Glutamatergic neuron (in vitro differentiated cells): ENCODE measurements at regions not wholly inside any gene's neighbourhood (a gene's known extent, or its start where the extent isn't known, plus 50 kb on each side); places are given as distances from the start of the nearest gene placed in this dataset.

Experiments
- DNase-seq: peaks from one replicate; pipeline ENCODE4 v3.0.0; 2022
- H3K27ac Mint-ChIP-seq: one replicate; pipeline ENCODE4 v1.8.0; 2020; ENCODE audit warnings: mild to moderate bottlenecking, mixed read lengths, inconsistent platforms; ENCODE audit not compliant: unreplicated experiment
- H3K27me3 Mint-ChIP-seq: one replicate; pipeline ENCODE4 v1.8.0; 2020; ENCODE audit warnings: mild to moderate bottlenecking, moderate library complexity, mixed read lengths, inconsistent platforms; ENCODE audit not compliant: unreplicated experiment
- H3K36me3 Mint-ChIP-seq: one replicate; pipeline ENCODE4 v1.8.0; 2020; ENCODE audit warnings: mild to moderate bottlenecking, mixed read lengths, inconsistent platforms; ENCODE audit not compliant: unreplicated experiment
- H3K4me1 Mint-ChIP-seq: one replicate; pipeline ENCODE4 v1.8.0; 2020; ENCODE audit warnings: mild to moderate bottlenecking, low read depth, mixed read lengths, inconsistent platforms; ENCODE audit not compliant: unreplicated experiment
- H3K4me3 Mint-ChIP-seq: one replicate; pipeline ENCODE4 v1.8.0; 2020; ENCODE audit warnings: mild to moderate bottlenecking, mixed read lengths, inconsistent platforms; ENCODE audit not compliant: unreplicated experiment
- H3K9me3 Mint-ChIP-seq: one replicate; pipeline ENCODE4 v1.8.0; 2020; ENCODE audit warnings: mild to moderate bottlenecking, moderate library complexity, mixed read lengths, inconsistent platforms; ENCODE audit not compliant: unreplicated experiment
- TF ChIP-seq, protein P1 (sequence below): fragments of 200-600 bp; sonication (generic); IDR thresholded peaks from one replicate; pipeline ENCODE4 v1.5.0; 2021; ENCODE audit not compliant: partially characterized antibody, unreplicated experiment

GRCh38 chr5:40334242-40334635, 345.5 kb upstream of the PTGER4 start:
- Mint-ChIP-seq H3K4me1 (no peaks in the 10 kb centered on the region), H3K4me3 (no peak overlapping the region), H3K27ac (no peak overlapping the region), H3K36me3 (no peaks in the 10 kb centered on the region), H3K9me3 (peaks cover 2% of the 10 kb centered on the region), H3K27me3 (no peaks in the 10 kb centered on the region)
- DNase-seq, result no peak
- TF ChIP-seq, protein P1, sequence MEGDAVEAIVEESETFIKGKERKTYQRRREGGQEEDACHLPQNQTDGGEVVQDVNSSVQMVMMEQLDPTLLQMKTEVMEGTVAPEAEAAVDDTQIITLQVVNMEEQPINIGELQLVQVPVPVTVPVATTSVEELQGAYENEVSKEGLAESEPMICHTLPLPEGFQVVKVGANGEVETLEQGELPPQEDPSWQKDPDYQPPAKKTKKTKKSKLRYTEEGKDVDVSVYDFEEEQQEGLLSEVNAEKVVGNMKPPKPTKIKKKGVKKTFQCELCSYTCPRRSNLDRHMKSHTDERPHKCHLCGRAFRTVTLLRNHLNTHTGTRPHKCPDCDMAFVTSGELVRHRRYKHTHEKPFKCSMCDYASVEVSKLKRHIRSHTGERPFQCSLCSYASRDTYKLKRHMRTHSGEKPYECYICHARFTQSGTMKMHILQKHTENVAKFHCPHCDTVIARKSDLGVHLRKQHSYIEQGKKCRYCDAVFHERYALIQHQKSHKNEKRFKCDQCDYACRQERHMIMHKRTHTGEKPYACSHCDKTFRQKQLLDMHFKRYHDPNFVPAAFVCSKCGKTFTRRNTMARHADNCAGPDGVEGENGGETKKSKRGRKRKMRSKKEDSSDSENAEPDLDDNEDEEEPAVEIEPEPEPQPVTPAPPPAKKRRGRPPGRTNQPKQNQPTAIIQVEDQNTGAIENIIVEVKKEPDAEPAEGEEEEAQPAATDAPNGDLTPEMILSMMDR, result no peak

GRCh38 chr5:40333459-40334241, 346.1 kb upstream of the PTGER4 start:
- Mint-ChIP-seq H3K36me3 (no peaks in the 10 kb centered on the region), H3K4me1 (no peaks in the 10 kb centered on the region), H3K27ac (no peak overlapping the region), H3K27me3 (no peaks in the 10 kb centered on the region), H3K4me3 (no peak overlapping the region), H3K9me3 (peaks cover 2% of the 10 kb centered on the region)
- TF ChIP-seq, protein P1, result no peak
- DNase-seq, result no peak

GRCh38 chr5:40332970-40333369, 346.7 kb upstream of the PTGER4 start:
- Mint-ChIP-seq H3K4me3 (no peak overlapping the region), H3K27me3 (no peaks in the 10 kb centered on the region), H3K9me3 (peaks cover 2% of the 10 kb centered on the region), H3K4me1 (no peaks in the 10 kb centered on the region), H3K36me3 (no peaks in the 10 kb centered on the region), H3K27ac (no peak overlapping the region)
- TF ChIP-seq, protein P1, result no peak
- DNase-seq, result no peak

DNA sequence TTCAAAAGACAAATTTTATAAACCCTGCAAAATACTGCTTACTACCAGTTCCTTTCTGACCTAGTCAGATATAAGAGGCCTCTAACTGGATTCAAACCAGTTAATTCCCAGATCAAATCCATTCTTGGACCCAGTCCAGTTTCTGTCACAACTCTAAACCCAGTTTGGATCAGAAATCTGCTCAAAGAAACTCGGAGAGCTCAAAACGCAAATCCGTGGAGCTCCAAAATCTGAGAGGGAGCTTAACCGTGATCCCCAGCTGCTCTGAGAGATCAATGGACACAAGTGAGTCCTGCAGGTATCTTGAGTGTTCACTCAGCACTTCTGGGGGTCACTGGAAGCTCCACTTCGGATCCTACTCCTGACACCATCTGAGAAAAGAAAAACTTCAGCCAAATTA, 348.1 kb upstream of the PTGER4 start:
- DNase-seq, result no peak
- Mint-ChIP-seq H3K27ac (no peak overlapping the region), H3K4me1 (no peaks in the 10 kb centered on the region), H3K27me3 (no peaks in the 10 kb centered on the region), H3K36me3 (no peaks in the 10 kb centered on the region), H3K9me3 (no peaks in the 10 kb centered on the region), H3K4me3 (no peak overlapping the region)
- TF ChIP-seq, protein P1, result no peak

DNA sequence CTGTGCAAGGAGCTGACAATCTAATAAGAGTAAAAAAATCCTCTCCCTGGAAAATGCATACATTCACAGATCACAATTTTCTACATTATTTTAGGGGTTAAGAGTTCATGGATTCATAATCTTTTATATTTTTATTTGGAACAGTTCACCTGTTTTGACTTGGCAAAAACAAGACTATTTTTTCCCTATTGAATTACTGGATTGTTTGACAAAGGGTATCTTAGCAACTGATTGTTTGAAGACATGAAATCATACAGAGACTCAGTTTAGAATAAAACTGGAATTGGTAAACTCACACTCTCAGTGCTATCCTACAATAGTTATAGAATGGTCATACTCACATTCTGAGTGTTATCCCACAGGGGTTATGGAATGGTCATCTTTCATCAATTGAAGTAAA, 358.2 kb upstream of the PTGER4 start:
- Mint-ChIP-seq H3K4me1 (no peaks in the 10 kb centered on the region), H3K9me3 (no peaks in the 10 kb centered on the region), H3K4me3 (no peak overlapping the region), H3K27ac (no peak overlapping the region), H3K36me3 (no peaks in the 10 kb centered on the region), H3K27me3 (no peaks in the 10 kb centered on the region)
- no peak for DNase-seq
- TF ChIP-seq, protein P1, result no peak
